ENCODE measurements at regions not wholly inside any gene's neighbourhood (a gene's known extent, or its start where the extent isn't known, plus 50 kb on each side); places are given as distances from the start of the nearest gene placed in this dataset.

- no peak for TF ChIP-seq GATA3 (IDR thresholded peaks at IDR 0.05; ENCODE audit: low read depth, low read length)
- no peak for TF ChIP-seq GATA2 (IDR thresholded peaks at IDR 0.05; ENCODE audit: low read depth, low read length)
Observed at GRCh38 chr15:81945014-81945615, 100.7 kb downstream of the MEX3B start.

Data from SH-SY5Y (cell line).